NT2/D1 (cell line): ENCODE measurements at regions not wholly inside any gene's neighbourhood (a gene's known extent, or its start where the extent isn't known, plus 50 kb on each side); places are given as distances from the start of the nearest gene placed in this dataset.

ENCODE experiments used
- YY1 ChIP-seq: IDR thresholded peaks from 2 replicates; pipeline ENCODE4 v1.6.1; 2011; ENCODE audit not compliant: insufficient read length, insufficient read depth
- ZNF274 ChIP-seq: IDR thresholded peaks from 2 replicates; pipeline ENCODE4 v1.6.1; 2011; ENCODE audit warnings: mild to moderate bottlenecking, low read depth, low read length

DNA sequence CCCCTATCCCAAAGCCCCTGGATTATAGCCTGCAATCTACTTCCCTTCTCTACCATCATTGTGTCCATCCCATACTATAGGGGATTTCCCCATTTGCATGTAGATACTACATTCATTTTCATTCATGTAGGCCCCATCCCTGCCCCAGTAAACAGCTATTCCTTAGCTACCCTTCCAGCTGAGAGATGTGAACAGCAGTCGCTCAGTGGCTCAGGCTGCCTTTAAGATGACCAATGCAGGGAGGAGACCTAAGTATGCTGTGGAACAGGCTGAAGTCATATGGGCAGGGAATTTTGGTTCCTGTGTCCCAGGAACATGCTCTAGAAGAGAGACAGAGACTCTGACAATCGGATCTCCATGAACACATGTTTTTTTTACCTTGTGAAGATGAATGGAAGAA lies 481.2 kb upstream of the SYT1 start:
- no peak for TF ChIP-seq ZNF274
- TF ChIP-seq YY1: no peak
